Frontal cortex (tissue), 3 donors: ENCODE measurements at regions not wholly inside any gene's neighbourhood (a gene's known extent, or its start where the extent isn't known, plus 50 kb on each side); places are given as distances from the start of the nearest gene placed in this dataset.

Experiments
- DNase-seq, 2 donors: peaks; one replicate each; pipeline ENCODE4 v3.0.0; 2012; ENCODE audit warnings: low spot score in 2 of 2
- FAIRE-seq: peaks from 2 replicates; lab custom pipeline; 2012; peaks lifted over from hg19 to GRCh38; lab: Jason Lieb, UNC
- donor health status: control.
- donor health status: control.
- donor health status: control.

DNA sequence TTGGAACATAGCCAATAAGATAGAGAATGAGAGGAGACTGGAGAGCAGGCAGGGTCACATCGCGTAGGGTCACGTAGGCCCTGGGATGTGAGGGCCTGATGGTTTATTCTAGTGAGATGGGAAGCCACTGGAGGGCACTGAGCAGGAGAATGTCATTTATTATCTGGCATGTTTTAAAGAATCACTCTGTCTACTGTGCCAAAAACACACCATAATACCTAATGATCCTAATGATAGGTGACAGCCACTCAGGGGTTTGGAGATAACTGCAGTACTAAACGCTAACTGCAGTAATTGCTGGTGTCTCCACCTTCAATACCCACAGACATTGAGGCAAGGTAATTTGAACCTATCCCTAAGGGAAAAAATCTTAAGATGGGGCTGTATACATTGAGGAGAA lies 185.4 kb downstream of the TTLL7 start:
- no peak for DNase-seq
- FAIRE-seq, result no peak

GRCh38 chr1:83810144-83810543 lies 188.8 kb downstream of the TTLL7 start:
- DNase-seq, result no peak
- FAIRE-seq, result no peak

- DNase-seq (no peak), FAIRE-seq (no peak)
These were observed 190.4 kb downstream of the TTLL7 start for GRCh38 chr1:83808536-83808935.

- no peak for FAIRE-seq
These were observed 191.1 kb downstream of the TTLL7 start for GRCh38 chr1:83807821-83808220.

GRCh38 chr1:83807231-83807630 lies 191.7 kb downstream of the TTLL7 start:
- FAIRE-seq, result no peak

More at GRCh38 chr1:83807821-83808220, 191.1 kb downstream of the TTLL7 start:
- DNase-seq, result no peak

GRCh38 chr1:83805921-83806320 lies 193.0 kb downstream of the TTLL7 start:
- no peak for DNase-seq
- no peak for FAIRE-seq

More at GRCh38 chr1:83807231-83807630, 191.7 kb downstream of the TTLL7 start:
- DNase-seq, result no peak

- no peak for FAIRE-seq
- no peak for DNase-seq
These were observed 196.3 kb downstream of the TTLL7 start for GRCh38 chr1:83802460-83803152.

GRCh38 chr1:83802023-83802422 lies 196.9 kb downstream of the TTLL7 start:
- FAIRE-seq, result no peak
- DNase-seq, result no peak

DNA sequence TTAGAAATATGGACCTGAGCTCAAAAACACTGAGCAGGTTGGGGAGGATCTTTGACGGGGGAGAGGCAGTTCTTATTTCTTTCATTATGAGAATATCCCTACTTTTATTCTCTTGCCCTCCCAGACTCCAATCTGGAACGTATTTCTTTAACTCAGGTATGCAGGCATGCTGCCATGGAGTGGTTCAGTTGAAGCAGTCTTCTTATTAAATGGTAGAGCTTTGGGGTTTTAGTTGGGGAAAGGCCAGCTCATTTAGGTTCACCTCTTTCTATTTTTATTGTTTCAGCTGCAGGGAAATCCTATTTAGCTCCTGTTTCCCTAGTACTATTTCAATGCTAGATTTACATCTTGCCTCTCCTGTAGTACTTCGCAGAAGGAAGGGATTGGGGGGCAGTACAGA lies 198.9 kb downstream of the TTLL7 start:
- FAIRE-seq, result no peak
- DNase-seq, result no peak

- FAIRE-seq, result no peak
- DNase-seq, result no peak
These were observed 199.3 kb downstream of the TTLL7 start for GRCh38 chr1:83799594-83799993.

- DNase-seq, result no peak
- no peak for FAIRE-seq
These were observed 200.0 kb downstream of the TTLL7 start for GRCh38 chr1:83798965-83799364.

GRCh38 chr1:83796409-83796808 lies 202.5 kb downstream of the TTLL7 start:
- no peak for DNase-seq
- FAIRE-seq, result no peak

DNA sequence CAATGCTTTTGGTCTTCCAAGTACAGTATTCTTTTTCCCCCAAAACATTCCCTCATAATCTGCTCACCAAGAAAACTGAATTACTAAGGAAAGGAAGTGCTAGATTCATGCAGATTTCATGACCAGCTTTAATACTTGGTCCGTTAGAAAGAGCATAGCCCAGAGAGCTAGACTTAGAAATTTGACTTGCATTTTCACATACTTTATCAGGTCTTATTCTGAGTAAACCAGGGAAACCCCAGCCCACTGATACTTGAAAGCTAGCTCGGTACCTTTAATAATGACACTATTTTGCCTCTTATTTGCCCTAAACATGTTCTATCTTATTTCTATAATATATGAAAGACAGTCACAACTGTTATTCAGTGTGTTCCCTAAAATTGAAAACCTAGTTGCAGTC lies 204.5 kb downstream of the TTLL7 start:
- FAIRE-seq (no peak), DNase-seq (no peak)

GRCh38 chr1:83791821-83792437 lies 207.0 kb downstream of the TTLL7 start:
- DNase-seq (no peak), FAIRE-seq (no peak)

- FAIRE-seq (no peak), DNase-seq (no peak)
These were observed 208.5 kb downstream of the TTLL7 start for GRCh38 chr1:83790446-83790845.

- FAIRE-seq (no peak), DNase-seq (no peak)
These were observed 211.5 kb downstream of the TTLL7 start for GRCh38 chr1:83787246-83787998.

- no peak for FAIRE-seq
- DNase-seq, result no peak
These were observed 217.3 kb downstream of the TTLL7 start for GRCh38 chr1:83781667-83782066.

DNA sequence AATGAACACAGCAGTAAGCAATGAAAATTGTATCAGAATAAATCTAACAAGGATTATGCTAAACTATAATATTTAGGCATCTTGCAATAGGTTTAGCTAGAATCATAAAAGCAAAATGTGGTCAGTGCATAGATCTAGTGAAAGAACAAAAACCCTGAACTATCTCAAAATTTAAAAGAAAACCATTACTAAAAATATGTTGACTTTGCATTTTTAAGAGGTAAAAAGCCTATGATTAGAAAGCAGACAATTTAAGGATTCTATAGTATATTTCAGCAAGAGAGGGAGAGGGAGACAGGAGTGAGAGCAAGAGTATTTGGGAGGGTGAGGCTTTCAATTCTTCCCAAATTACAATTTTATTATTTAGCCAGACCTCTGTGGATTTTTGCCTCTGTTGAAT lies 219.4 kb downstream of the TTLL7 start:
- no peak for FAIRE-seq
- DNase-seq, result no peak

DNA sequence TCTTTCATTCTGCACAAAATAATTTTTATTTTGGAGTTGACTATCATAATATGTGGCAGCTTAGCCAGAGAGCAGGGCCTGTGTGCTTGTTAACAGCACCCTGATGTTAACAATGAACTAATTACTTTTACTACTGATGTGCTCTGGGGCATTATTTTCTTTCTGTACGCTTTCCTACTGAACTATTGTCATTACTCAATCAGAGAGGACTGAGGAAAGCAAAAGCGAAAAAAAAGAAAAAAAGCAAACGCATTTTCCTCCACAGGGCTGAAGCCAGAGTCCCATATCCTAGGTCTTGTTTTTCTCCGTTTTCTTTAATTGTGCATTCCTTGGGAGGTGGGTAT lies 221.2 kb downstream of the TTLL7 start:
- no peak for FAIRE-seq
- DNase-seq, result no peak

- no peak for FAIRE-seq
These were observed 221.8 kb downstream of the TTLL7 start for GRCh38 chr1:83776913-83777757.

More at GRCh38 chr1:83776913-83777757, 221.8 kb downstream of the TTLL7 start:
- DNase-seq, result no peak
